NOMO-1 treated with DMSO at 0.1 percent for 48 hours (cell line): ENCODE measurements at regions not wholly inside any gene's neighbourhood (a gene's known extent, or its start where the extent isn't known, plus 50 kb on each side); places are given as distances from the start of the nearest gene placed in this dataset.
"Not testable (repeated sequence)": the region's sequence is repeated elsewhere in the genome, so short reads cannot be mapped to it uniquely, and the experiment has no call there.

Experiments
- DNase-seq: peaks from one replicate; lab custom pipeline; 2025; ENCODE audit not compliant: unreplicated experiment; lab: John Stamatoyannopoulos, UW

DNA sequence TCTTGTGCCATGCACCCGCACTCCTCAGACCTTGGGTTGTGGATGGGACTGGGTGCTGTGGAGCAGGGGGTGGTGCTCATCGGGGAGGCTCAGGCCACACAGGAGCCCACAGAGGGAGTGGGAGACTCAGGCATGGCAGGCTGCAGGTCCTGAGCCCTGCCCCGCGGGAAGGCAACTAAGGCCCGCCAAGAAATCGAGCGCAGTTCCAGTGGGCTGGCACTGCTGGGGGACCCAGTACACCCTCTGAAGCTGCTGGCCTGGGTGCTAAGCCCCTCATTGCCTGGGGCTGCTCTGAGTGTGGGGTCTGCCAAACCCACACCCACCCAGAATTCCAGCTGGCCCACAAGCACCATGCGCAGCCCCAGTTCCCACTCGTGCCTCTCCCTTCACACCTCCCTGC is 450.5 kb upstream of the FGF16 start:
- no peak for DNase-seq

DNA sequence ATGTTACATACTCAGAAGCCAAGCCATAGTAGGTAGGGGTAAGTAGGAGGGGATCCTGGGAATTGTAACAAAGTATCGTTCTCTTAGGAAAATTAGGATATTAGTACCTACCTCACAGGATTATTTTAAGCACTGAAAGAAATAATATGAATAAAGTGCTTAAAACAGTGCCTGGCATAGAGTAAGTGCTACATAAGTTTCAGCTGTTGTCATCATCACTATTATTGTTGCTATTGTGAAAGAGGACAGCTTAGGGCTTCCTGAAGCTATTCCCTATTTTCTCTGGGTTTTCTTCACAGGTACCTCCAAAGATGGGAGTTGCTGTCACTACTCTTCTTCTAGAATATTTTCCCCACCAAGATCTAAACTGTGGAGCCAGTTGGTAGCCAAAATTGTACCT is 443.7 kb upstream of the FGF16 start:
- no peak for DNase-seq

DNA sequence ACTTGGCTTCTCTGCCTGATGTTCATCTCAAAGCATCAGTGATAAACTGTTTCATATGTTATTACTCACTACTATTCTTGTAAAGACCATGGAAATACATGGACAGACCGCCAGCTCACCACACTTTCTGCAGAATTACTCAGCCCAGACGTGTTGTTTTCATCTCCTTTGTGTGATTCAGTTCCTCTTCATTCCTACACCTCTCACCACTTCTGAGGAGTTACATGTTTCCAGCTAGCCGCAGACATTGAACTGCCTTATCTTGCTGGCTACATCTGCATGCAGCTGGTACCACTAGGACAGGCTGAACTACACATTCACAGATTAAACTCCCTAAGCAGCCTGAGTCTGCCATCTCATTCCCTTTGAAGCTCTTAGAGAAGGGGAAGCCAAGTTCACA is 443.2 kb upstream of the FGF16 start:
- DNase-seq = no peak

DNA sequence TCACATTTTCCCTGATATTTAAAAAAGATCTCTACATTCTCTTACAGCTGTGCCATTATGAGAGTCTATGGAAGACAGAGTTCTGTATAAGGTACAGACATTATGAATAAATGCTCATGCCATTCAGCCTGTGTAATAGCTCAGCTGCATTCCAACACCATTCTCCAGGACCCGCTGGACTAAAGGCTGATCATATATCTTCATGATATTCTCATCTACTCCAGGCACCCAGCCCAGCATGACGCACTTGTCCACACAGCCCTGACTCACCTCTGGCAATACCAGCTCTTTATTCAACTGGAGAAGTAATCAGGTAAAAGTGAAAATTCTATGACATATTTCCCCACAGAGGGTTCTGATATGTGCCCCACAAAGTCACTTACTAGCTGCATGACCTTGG is 437.5 kb upstream of the FGF16 start:
- no peak for DNase-seq

DNA sequence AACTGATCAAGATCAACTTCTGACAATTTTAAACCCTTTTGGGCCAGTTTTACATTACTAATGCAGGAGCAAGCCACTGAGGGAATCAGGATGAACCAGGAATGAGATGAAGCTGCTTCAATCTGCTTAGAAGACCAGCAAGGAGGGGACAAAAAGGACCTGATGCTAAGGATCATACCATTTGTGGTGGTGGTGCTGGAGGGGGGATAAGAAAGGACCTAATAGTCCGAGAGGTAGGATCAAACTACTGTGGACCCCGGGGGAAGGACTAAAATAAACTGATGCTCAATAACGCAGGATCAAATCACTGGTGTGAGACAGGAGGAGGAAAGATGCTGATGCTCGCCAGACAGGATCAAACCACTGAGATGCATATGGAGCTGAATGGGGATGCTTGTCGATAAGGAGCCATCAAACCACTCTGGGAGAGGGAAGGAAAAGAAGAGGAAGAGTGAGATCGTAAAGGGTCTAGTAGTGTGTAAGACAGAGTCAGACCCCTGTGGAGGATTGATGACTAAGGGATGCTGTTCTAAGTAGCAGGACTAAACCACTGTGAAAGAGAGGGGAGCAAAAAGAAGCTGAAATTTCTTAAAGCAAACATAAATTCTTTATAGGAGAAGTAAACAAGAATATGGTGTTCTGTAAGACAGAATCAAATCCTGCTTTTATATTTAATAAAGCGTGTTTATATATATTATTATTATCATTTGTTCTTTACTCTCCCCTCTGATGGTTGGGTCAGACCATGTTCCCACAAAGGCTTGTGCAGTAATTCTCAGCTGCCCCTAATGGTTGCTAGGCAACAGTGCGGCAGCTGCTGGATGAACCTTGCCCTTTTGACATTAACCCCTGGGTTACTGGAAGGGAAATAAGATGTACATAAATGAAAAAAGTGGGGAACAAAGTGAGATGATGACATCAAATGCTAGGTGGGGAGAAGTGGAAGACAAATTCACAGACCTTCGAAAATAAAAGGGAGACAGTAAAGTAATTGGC is 432.5 kb upstream of the FGF16 start:
- no peak for DNase-seq

DNA sequence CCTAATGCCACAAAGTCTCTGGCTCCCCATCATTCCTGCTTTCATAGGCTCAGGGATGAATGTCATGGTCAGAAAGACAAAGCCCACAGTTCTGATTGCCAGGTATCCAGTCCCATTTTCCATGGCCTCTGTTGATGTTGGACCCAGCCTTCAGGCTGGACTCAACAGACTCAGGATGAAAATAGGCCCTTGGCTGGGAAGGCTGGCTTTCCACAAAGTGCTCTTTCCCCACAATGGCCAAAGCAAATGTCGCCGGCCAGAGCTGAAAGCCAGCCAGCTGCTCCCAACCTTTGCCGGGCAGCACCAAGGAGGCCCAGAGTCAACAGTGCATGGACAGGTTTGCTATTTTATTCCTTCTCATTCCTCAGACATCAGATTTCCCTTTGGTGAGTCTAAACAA is 430.1 kb upstream of the FGF16 start:
- DNase-seq = no peak

DNA sequence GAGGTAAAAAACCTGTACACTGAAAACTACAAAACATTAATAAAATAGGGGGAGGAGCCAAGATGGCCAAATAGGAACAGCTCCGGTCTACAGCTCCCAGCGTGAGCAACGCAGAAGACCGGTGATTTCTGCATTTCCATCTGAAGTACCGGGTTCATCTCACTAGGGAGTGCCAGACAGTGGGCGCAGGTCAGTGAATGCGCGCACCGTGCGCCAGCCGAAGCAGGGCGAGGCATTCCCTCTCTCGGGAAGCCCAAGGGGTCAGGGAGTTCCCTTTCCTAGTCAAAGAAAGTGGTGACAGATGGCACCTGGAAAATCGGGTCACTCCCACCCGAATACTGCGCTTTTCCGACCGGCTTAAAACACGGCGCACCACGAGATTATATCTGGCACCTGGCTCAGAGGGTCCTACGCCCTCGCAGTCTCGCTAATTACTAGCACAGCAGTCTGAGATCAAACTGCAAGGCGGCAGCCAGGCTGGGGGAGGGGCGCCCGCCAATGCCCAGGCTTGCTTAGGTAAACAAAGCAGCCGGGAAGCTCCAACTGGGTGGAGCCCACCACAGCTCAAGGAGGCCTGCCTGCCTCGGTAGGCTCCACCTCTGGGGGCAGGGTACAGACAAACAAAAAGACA is 400.9 kb upstream of the FGF16 start:
- not testable (repeated sequence) for DNase-seq

DNA sequence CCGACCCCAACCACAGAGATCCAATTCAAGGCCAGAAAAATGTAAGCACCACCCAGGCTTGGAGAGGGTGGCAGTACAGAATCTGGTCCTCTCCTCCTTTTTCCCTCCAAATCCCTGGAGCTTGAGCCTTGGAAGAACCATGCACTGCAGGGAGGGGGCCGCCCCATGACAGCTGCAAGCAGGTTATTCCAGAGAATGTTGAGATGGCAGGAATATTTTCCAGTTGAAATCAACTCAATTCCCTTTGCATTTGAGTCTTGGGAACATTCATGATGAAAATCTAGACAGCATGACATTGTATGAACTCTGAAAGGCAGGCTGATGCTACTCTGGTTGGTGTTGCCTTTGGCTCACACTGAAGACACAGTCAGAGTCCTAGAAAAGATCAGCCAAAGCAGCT is 386.6 kb upstream of the FGF16 start:
- DNase-seq = no peak

DNA sequence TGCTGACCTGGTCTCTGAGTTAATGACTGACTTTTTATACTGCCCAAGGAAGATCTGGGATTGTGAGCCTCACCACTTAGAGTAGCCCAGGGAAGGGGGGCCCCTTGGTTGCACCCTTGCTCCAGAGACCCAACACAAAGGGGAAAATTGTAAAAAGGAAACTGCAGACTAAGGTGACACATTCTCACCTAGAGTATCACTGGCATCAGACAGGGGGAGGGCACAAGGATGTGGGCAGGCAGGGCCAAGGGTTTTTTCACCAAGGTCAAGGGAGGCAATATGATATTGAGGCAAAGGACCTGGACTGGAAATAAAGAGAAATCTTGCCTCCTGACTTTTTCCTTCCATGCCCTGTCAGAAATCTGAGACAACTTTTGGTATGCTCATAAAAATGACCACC is 386.2 kb upstream of the FGF16 start:
- no peak for DNase-seq

DNA sequence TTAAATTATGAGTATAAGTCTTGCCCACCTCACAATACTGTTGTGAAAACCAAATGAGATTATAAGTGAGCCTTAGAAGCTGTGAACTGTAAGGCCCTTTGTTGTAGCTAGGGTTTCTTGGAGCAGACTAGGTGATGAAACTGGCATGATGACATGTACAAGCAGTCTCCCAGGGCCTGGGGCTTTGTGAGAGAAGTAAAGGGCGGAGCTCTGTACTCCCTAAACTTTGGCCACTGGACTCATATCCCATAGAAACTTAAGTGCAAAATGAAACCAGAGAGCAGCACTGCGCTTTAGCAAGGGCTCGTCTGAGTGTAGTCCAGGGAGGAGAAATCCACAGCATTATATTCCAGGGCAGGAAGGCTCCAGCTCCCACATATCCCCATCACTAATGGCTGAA is 385.6 kb upstream of the FGF16 start:
- DNase-seq = no peak

DNA sequence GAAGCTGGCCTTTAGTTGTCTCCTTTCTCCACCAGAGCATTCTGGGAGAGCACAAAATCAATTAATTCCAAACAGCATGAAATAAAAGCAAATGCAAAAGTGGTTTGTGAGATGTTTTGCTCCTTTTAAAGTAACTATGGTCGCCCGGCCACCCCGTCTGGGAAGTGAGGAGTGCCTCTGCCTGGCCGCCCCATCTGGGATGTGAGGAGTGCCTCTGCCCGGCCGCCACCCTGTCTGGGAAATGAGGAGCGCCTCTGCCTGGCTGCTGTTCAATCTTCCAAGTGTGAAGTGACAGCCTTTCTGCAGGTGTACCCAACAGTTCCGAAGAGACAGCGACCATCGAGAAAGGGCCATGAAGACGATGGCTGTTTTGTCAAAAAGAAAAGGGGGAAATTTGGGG is 381.3 kb upstream of the FGF16 start:
- no peak for DNase-seq

DNA sequence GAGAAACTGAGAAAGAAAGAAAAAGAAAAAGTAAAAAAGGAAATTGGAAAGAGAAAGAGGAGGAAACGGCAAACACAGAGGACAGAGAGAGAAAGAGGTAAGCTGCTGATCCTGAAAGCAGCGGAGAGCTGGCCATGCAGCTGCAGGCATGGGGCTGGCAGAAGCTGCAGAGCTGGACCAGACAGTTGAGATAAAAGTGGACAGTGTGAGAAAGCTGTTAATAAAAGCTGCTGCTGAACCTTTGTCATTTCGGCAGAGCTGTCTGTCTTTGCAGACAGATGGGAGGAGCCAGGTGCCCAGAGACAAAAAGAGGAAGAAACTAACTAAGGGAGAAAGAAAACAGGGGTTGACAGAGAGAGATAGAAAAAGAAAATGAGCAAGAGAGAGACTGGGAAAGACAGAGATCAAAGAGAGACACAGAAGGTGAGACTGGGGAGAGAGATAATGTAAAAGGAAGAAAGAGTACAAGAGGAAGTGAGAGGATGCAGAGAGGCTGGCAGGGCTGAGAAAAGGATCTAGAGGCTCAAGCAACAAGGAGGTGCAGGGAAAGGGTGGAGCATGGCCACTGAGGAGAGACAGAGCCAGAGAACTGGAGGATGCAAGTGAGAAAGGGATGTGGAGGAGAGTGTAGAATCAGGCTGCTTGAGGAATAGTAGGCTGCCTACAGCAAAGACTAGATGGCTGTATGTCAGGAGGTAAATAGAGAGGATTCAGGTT is 376.8 kb upstream of the FGF16 start:
- DNase-seq = peak; percentile 21

DNA sequence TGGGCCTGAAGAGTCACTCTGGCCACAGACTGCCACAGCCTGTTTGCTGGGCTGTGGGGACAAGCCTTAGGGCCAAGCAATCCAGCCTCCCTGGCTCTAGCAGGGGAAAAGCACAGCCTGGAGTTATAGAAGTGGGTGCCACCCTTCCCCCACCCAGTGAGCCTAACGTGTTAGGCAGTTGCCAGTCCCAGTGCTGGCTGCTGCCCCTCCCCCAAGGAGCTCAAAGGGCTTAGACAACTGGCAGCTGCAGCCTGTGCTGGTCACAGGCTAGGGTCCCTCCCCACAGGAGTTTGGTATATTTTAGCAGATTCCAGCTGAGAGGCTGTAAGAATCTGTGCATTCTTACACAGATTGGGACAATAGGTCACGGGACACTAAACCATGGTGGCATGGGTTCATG is 370.3 kb upstream of the FGF16 start:
- DNase-seq = no peak

DNA sequence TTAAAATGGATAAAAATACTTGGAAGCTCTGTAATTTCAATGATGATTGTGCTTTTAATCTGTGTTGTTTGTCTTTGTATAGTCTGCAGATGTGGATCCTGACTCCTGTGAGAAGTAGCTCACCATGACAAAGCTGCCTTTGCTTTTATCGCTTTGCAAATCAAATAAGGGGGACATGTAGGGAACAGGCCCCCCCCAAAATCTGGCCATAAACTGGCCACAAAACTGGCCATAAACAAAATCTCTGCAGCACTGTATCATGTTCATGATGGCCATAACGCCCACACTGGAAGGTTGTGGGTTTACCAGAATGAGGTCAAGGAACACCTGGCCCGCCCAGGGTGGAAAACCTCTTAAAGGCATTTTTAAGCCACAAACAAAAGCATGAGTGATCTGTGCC is 366.0 kb upstream of the FGF16 start:
- not testable (repeated sequence) for DNase-seq

DNA sequence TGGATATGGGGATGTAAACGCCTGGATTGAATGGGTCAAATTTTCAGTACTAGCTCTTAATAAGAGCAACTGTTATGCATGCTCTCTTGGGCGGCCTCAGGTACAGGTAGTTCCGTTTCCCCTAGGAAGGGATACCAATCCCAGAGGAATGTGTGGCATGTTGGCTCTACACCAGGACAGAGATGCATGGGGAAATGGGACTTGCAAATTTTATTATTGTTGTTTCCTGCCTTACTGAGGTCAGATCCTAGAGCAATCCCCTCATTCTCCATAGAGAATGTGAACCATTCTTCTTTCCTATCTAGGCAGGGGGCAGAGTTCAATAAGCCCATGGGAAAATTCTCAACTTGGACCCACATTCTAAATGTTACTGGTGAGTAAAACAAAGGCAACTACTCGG is 361.8 kb upstream of the FGF16 start:
- no peak for DNase-seq

DNA sequence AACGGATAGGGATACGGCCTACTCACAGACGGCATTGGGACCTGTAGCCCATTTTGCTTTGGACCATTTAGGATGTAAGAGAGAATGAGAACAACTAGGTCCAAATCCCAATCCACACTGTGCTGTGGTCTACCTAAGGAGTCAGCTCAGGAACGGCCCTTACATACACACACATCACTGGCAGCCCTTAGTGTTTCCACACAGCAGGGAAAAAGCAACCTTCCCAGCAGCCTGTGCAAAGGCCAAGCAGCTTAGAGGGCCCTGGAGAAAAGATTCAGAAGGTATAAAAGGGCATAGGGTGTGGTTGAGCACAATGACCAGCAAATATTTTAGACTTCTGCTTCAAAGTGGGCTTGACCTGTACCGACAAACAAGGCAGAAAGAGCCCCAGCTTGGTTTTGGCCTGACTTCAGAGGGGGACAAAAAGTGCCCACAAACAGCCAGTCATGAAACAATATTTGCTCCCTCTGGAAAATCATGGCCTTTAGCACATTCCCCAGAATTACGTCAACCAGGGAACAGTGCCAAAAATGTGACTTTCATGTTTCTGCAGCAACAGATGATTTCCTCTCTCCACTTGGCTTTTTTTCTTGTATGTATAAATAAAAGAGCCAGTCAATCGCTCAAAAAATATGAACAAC is 359.5 kb upstream of the FGF16 start:
- no peak for DNase-seq

DNA sequence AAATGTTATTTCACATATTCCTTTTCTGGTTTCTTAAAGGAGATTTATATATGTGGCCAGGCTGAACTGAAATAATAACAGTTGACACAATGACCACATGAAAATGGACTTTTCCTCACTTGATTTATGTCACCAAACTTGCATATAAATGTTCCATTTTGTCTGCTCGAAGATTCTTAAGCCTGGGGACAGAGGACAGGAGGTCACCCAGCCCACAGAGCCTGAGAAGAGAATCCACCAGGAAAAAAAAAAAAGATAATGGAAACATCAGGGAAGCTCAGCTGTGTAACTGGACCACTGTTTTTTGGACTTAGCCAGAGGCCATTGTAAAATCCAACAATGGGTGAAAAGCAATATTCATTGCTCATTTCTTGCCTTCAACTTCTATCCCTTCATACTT is 359.0 kb upstream of the FGF16 start:
- DNase-seq = no peak

DNA sequence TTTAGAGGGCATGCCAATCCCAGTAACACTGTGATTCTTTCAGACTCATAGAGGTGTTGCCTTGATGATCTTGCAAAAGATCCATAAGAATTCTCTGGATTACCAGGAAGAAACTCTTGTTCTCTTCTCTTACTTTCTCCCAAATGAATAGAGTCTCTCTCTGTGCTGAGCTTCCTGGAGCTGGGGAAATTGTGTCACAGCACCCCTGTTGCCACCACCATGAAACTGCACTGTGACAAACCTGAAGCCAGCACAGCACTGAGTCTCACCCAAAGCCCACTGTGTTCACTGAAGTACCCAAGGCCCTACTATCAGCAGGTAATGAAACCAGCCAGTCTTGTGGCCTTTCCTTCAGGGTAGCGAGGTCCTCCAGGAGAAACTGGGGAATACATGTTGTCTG is 332.7 kb upstream of the FGF16 start:
- DNase-seq = no peak

DNA sequence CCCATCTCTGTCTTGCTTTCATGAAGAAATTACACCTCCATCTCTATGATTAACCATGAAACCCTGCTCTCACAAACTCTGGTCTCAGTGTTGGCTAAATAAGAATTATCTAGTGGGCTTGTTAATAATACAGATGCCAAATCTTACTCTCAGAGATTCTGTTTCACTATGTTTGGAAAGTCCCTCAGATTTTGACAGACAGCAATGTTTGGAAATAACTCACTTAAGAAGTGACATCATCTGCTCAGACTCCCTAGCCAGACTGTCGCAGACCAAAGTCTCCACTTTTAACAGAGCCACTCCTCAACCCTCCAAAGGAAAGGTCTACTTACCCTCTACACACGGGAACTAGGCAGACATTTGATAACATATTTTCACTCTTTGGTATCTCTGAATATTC is 328.5 kb upstream of the FGF16 start:
- DNase-seq = no peak

DNA sequence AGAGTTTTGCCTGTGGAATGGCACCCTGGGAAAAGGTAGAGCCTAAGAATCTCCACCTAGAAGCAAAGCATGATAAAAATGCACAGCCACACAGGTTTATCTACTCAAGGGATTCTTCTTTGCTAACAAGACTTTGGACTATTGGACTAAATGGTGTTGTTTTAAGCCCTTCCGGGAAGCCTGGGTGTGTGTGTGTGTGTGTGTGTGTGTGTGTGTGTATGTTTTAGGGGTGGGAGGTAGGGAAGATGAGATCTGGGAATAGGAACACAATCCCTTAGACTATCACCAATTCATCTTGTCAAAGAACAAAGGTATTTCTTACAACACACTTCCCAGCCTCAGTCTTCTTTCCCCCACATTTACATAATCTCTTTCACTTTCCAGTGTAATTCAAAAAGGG is 327.5 kb upstream of the FGF16 start:
- no peak for DNase-seq

DNA sequence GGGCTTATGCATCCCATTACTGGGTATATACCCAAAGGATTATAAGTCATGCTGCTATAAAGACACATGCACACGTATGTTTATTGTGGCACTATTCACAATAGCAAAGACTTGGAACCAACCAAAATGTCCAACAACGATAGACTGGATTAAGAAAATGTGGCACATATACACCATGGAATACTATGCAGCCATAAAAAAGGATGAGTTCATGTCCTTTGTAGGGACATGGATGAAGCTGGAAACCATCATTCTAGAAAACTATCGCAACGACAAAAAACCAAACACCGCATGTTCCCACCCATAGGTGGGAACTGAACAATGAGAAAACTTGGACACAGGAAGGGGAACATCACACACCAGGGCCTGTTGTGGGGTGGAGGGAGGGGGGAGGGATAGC is 323.3 kb upstream of the FGF16 start:
- DNase-seq = not testable (repeated sequence)
